Body of pancreas (tissue), 4 donors: ENCODE measurements at regions not wholly inside any gene's neighbourhood (a gene's known extent, or its start where the extent isn't known, plus 50 kb on each side); places are given as distances from the start of the nearest gene placed in this dataset.
A peak's percentile ranks its signal among the peaks of the same experiment; 100 is the strongest.

Experiments
- ATAC-seq: fragments of 150-250 bp; one replicate; pipeline ENCODE4 v1.9.1; 2016
- DNase-seq, 4 donors: peaks; one replicate each; pipeline ENCODE4 v3.0.0-alpha.2; 2019
- H3K27ac ChIP-seq, 4 donors: fragments of 200-600 bp; sonication (generic); 1 replicate in 3 of 4; 2 replicates in 1 of 4; pipeline versions ENCODE4 v1.5.1 to v1.6.1; 2016 to 2019; ENCODE audit warnings: mild to moderate bottlenecking in 1 of 4, mixed read lengths in 1 of 4, moderate library complexity in 1 of 4
- H3K27me3 ChIP-seq, 2 donors: fragments of 200-600 bp; sonication (generic); one replicate each; pipeline ENCODE4 v1.6.0; 2016; ENCODE audit warnings: mild to moderate bottlenecking in 1 of 2
- H3K36me3 ChIP-seq, 2 donors: fragments of 200-600 bp; sonication (generic); replicated peaks in 1 of 2; 2 replicates each; pipeline ENCODE4 v1.5.1; 2016; ENCODE audit warnings: low read depth in 2 of 2; ENCODE audit not compliant: insufficient read depth in 1 of 2
- H3K4me1 ChIP-seq: fragments of 200-600 bp; sonication (generic); one replicate; pipeline ENCODE4 v1.6.0; 2016
- H3K4me3 ChIP-seq, 2 donors: fragments of 200-600 bp; sonication (generic); 1 replicate in 1 of 2; 2 replicates in 1 of 2; pipeline ENCODE4 v1.5.1; 2016 to 2019
- H3K9me3 ChIP-seq, 3 donors: fragments of 200-600 bp; sonication (generic); 1 replicate in 2 of 3; 2 replicates in 1 of 3; pipeline ENCODE4 v1.5.1; 2016
- POLR2A ChIP-seq, 3 donors: fragments of 450-650 bp; IDR thresholded peaks; one replicate each; pipeline ENCODE4 v1.6.1; 2016; ENCODE audit warnings: antibody characterized with exemption in 3 of 3, mild to moderate bottlenecking in 2 of 3
- WGBS, 2 donors: methylation state at CpG; one replicate each; pipeline ENCODE4 v1.1.5; 2017; 5-methylcytosine and 5-hydroxymethylcytosine counted together
- intact Hi-C: fragments of 100-400 bp; cut with DNase I; formaldehyde crosslinking; loops from one replicate; pipeline ENCODE4 v1.15.1; 2023
- TF ChIP-seq, protein P1 (sequence below), 7 experiments: fragments of 450-650 bp in 4 of 7; fragments of 200-600 bp in 3 of 7; sonication (generic) in 3 of 7; IDR thresholded peaks; one replicate each; pipeline ENCODE4 v1.5.1; 2016 to 2019; ENCODE audit warnings: antibody characterized with exemption in 7 of 7

DNA sequence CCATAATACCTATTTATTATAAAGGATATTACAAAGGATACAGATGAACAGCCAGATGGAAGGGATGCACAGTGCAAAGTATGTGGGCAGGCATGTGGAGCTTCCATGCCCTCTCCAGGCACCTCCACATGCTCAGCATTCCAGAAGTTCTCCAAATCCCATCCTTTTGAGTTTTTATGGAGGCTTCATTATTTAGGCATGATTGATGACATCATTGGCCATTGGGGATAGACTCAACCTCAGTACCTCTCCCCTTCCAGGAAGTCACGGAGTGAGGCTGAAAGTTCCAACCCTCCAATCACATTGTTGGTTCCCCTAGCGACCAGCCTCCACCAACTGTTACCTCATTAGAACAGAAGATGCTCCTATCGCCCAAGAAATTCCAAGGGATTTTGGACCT lies 156.4 kb downstream of the ATP23 start:
- H3K4me1 ChIP-seq = no peaks in the 10 kb centered on the region

DNA sequence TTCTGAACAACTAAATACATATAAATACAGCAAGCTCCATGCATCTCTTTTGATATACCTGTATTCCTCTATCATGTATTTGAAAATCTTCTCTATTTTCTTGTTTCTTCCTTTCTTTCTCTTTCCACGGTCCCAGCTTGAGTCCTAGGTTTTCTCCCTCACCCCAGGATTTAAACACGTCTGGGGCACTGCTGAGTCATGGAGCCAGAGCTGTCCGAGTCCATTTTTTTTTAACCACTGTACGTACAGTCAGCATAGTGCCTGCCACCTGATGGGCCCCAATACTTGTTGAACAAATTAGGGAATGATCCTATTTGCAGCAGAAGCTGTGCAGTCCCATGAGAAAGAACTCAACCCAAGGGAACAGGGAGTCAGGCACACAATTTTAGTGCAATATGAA lies 158.1 kb downstream of the ATP23 start:
- no peak for TF ChIP-seq POLR2A (IDR thresholded peaks at IDR 0.05)
- TF ChIP-seq, protein P1, sequence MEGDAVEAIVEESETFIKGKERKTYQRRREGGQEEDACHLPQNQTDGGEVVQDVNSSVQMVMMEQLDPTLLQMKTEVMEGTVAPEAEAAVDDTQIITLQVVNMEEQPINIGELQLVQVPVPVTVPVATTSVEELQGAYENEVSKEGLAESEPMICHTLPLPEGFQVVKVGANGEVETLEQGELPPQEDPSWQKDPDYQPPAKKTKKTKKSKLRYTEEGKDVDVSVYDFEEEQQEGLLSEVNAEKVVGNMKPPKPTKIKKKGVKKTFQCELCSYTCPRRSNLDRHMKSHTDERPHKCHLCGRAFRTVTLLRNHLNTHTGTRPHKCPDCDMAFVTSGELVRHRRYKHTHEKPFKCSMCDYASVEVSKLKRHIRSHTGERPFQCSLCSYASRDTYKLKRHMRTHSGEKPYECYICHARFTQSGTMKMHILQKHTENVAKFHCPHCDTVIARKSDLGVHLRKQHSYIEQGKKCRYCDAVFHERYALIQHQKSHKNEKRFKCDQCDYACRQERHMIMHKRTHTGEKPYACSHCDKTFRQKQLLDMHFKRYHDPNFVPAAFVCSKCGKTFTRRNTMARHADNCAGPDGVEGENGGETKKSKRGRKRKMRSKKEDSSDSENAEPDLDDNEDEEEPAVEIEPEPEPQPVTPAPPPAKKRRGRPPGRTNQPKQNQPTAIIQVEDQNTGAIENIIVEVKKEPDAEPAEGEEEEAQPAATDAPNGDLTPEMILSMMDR (IDR thresholded peaks at IDR 0.05) = no peak
- 77 to 80% methylated on average over 4 of the region's 4 CpGs for WGBS, 2 donors
- Histone ChIP-seq H3K4me1 (peaks cover 13% of the 10 kb centered on the region), H3K4me3 (no peak overlapping the region), H3K36me3 (no peaks in the 10 kb centered on the region), H3K9me3 (no peaks in the 10 kb centered on the region), H3K27ac (no peak overlapping the region), H3K27me3 (no peaks in the 10 kb centered on the region)
- no peak for ATAC-seq
- intact Hi-C loops = no loop called here
- no peak for DNase-seq

More for the DNA sequence above, 156.4 kb downstream of the ATP23 start:
- no peaks in the 10 kb centered on the region for H3K9me3 ChIP-seq
- H3K36me3 ChIP-seq = no peaks in the 10 kb centered on the region
- DNase-seq (no peak), ATAC-seq (no peak)
- H3K27me3 ChIP-seq = no peaks in the 10 kb centered on the region
- no peak overlapping the region for H3K4me3 ChIP-seq
- no peak overlapping the region for H3K27ac ChIP-seq
- intact Hi-C loops = no loop called here
- 93 to 97% methylated on average over 3 of the region's 3 CpGs for WGBS, 2 donors
- TF ChIP-seq POLR2A (IDR thresholded peaks at IDR 0.05) = no peak
- TF ChIP-seq, protein P1 (IDR thresholded peaks at IDR 0.05) = no peak

DNA sequence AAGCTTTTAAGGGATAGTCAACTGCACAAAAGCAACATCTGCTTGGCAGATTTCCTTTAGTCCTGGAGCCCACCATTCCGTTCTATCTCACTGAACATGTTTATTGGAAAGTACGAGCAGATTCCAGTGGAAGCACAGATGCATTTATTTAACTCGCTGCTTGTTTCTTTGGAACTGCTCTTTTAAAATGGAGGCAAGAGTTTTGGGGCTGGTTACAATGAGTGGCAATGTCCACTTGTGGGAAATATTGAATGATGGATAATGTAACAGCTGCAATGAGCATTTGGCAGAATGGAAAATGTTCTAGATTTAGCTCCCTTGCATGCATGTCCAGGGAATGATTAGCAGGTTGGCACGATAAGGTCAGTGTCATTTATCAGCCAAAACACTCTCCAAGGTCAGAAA lies 163.0 kb downstream of the ATP23 start:
- ATAC-seq (no peak), DNase-seq (peak in 1 of 4 donors; percentile 5)
- no peaks in the 10 kb centered on the region for H3K36me3 ChIP-seq
- intact Hi-C loops = no loop called here
- no peaks in the 10 kb centered on the region for H3K9me3 ChIP-seq
- WGBS, 2 donors = 19 to 30% methylated on average over 4 of the region's 4 CpGs
- no peak overlapping the region for H3K27ac ChIP-seq
- H3K4me3 ChIP-seq = no peak overlapping the region
- H3K4me1 ChIP-seq = peaks cover 14% of the 10 kb centered on the region
- no peaks in the 10 kb centered on the region for H3K27me3 ChIP-seq
- no peak for TF ChIP-seq POLR2A (IDR thresholded peaks at IDR 0.05)
- TF ChIP-seq, protein P1 (IDR thresholded peaks at IDR 0.05) = no peak

DNA sequence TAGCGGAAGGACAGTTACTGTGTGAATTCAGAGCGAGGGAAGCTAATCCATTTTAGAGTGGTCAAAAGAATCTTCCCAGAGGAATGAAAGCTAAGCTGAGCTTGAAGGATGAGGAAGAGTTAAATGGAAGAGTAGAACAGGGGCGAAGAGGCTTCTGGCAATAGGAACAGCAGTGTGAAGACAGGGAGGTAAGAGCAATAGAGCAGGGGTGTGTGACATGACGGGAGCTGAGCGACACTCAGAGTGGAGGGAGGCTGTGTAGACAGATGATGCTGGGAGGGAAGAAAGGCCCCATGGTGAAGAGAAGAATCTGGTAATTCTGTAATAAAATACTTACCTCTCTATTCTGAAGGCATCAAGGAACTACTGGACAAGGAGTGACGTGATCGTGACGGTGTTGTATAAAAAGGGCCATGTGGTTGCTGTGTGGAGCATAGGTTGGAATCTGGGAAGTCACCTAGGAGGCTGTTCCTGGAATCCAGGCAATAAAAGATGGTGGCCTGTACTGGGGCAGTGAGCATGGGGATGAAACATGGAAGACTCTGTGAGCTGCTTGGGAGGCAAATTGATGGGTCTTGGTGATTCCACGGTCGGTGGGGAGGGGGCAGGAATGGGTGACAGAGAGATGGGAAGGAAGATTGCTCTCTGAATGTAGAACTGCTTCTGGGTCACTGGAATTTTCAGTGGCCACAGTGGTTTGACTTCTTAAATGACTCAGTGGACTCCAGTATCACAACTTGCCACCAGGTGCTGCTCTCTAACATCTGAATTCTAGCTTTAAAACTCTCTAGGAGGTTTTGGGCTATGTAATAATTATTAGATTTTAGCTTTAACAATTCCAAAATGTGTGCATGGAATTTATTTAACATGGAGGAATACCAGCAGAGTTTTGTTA lies 164.1 kb downstream of the ATP23 start:
- TF ChIP-seq, protein P1 (IDR thresholded peaks at IDR 0.05) = no peak
- TF ChIP-seq POLR2A (IDR thresholded peaks at IDR 0.05) = no peak
- DNase-seq = no peak
- no peaks in the 10 kb centered on the region for H3K27me3 ChIP-seq
- peaks cover 14% of the 10 kb centered on the region for H3K4me1 ChIP-seq
- WGBS, 2 donors = 84 to 86% methylated on average over 10 of the region's 10 CpGs
- H3K27ac ChIP-seq = peak overlapping the region in 1 of 4 donors; percentile 8
- no peaks in the 10 kb centered on the region for H3K36me3 ChIP-seq
- no peak overlapping the region for H3K4me3 ChIP-seq
- ATAC-seq = no peak
- intact Hi-C loops = no loop called here
- H3K9me3 ChIP-seq = no peaks in the 10 kb centered on the region

DNA sequence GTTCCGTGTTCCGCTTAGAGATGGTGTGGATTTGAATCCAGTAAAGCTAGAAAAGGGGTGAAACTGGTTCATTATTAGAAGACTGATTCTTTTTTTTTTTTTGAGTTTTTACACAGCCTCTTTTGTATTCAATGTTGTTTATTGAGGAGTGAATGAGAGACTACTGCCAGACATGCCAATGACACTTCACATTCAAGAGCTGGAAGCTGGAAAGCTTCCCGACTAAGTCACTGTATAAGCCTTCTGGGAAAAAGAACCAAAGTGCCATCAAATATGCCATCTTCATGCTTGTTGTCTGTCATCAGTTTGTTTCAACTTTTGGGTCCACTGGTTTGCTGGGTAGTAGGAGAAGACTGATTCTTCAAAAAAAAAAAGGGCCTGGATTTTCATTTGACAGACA lies 164.8 kb downstream of the ATP23 start:
- intact Hi-C loops = no loop called here
- no peak for DNase-seq
- WGBS, 2 donors = 67 to 69% methylated on average over 3 of the region's 3 CpGs
- TF ChIP-seq POLR2A (IDR thresholded peaks at IDR 0.05) = no peak
- TF ChIP-seq, protein P1 (IDR thresholded peaks at IDR 0.05) = no peak
- Histone ChIP-seq H3K36me3 (no peaks in the 10 kb centered on the region), H3K4me1 (peaks cover 14% of the 10 kb centered on the region), H3K27me3 (no peaks in the 10 kb centered on the region), H3K27ac (no peak overlapping the region), H3K4me3 (no peak overlapping the region), H3K9me3 (no peaks in the 10 kb centered on the region)
- ATAC-seq = no peak
